Left hindlimb (tissue), 1 donor: ENCODE measurements at regions not wholly inside any gene's neighbourhood (a gene's known extent, or its start where the extent isn't known, plus 50 kb on each side); places are given as distances from the start of the nearest gene placed in this dataset.

ENCODE experiments used
- DNase-seq: peaks from one replicate; pipeline ENCODE4 v3.0.0-alpha.2; 2018

DNA sequence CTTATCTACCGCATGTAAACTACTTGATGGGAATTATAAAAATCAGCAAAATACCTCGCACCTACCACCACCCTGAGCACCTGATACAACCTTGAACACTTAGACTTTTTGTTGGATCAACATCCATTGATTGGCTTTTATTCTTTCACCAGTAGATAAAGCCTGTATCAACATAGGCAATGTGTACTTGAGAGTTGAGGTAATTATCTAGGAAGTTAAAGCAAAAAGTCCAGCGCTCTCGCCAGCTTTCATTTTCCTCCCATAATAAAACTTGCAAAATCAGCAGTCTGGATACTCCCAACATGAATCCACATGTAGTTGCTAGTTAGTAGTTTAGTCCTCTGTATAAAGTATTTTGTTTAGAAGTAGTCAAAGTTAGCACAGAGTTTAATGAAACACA, 132.0 kb upstream of the PRDM1 start:
- no peak for DNase-seq

DNA sequence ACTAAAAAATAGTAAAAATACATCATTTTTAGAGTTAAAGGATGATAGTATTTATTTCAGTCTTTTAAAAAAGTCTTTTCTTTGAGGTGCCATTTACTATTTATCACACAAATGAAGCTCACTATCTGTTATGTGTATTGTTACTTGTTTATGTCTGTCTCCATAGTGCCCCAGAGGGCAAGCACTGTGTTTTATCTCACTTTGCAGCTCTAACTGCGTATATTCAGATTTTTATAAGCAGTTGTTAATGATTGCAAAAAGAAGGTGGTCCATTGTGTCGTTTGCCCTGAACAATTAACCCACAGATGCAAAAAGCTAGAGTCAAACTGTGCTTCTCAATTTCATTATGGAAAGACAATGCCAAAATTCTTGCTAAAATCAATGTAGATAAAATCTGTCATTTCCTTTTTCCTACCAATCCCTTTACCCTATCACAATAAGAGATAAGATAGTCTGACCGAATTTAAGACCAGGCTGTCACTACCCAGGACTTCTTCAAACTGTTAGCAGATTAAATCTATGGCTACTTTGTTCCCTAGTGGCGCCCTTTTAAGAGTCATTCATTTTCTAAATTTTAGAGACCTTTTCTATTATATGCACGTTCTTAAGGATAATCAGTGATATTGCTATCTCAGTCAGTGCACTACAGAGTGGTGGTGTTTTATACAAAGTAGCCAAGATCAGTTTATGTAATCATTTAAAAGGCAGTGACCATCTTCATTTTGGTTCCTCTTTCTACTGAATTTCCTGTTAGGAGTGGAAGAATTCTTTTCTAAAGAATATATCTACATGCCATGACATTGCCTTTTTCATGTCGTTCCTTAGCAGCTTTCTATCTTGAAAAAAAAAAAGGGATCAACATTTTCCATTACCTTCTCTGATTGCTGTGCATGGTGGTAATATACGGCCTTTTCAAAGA, 133.1 kb upstream of the PRDM1 start:
- no peak for DNase-seq

DNA sequence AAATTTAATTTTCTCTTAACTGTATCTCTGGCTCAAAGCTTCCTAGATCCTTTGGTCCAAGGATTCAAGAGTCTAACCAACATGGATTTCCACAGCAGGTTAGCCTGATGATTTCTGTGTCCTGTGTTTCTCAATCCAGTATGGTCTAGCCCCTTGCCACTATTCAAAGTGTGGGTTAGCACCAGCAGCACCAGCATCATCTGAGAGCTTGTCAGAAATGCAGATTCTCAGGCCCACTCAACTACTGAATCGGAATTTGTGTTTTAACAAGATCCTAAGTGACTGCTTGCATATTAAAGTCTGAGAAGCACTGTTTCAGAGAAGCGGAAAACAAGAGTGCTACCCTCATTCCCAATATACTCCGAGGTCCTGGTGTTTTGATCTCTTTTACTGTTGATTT, 133.8 kb upstream of the PRDM1 start:
- DNase-seq, result no peak

DNA sequence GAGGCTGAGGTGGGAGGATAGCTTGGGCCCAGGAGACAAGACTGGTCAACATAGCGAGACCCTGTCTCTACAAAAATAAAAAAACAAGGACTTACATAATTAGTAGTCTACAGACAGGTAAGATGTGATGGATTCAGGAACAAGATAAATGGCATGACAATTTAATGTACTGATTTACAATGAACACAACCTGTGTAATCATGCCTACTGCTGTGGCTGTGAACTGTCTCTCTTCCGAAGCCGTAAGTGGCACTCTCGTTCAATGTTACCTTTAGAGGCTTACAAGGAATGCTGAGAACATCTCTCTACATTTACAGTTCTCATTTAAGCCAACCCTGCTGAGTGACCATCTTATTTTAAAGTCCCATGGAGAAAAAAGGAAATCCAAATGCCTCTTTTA, 134.8 kb upstream of the PRDM1 start:
- DNase-seq, result no peak

DNA sequence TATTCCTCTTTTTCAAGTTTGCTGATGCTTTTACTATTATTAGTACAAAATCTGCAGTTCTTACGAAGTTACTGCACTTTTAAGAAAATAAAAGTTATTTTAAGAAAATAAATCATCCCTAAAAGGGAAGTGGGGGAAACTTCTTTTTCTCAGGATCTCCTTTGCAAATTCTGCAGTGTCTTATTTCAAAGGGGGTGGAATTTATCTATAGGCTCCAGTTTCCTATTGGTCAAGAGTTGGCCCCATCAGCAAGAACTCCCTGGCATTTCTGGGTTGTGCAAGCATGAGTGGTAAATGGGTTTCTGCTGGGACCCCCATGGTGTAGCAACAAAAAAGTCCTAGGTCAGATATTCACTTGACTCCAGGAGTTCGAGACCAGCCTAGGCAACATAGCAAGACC, 136.3 kb upstream of the PRDM1 start:
- no peak for DNase-seq

DNA sequence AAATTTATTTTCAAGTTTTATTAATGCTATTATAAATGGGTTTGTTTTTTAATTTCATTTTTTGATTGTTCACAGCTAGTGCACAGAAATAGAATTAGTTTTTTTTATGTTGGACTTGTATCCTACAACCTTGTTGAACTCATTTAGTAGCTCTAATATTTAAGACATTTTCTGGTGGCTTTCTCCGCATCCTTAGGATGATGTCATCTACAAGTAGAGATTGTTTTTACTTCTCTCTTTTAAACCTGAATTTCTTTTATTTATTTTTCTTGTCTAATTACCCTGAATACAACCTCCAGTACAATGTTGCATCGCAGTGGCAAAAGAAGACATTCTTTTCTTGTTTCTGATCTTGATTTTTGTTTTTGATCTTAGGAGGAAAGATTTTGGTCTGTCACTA, 142.6 kb upstream of the PRDM1 start:
- DNase-seq, result no peak

DNA sequence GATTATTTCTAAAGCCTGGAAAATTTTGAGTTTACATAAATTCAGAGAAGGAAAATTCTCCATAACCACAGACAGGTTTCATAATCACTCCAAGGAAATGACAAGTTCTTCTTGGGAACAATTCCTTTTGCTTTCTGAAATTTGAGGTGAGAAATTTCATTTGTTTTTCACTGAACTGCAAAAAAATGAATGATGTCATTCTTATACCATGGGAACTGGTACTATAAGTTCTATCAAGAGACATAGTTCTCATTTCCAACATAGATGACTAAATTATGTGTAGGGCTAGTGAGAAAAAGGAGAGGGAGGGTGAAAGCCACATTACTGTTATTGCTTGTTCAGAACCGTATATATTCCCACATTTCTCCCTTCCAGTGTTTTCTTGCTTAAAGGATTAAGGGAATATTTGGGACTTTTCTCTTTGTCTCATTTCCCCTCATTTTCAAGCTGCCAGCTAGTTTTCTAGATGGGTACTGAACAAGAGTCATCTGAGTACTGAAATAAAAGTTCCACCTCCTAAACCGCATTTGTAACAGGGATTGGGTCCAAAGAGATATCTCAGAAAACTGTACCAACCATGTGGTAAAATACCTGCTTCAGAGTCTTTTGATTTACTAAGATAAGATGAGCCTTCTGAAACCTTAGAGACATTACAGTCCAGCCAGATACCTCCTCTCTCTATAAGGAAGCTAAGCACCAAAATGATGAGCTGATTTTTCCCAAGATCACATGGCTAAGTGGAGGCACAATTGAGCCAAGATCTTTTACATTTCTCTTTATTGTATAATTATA, 144.3 kb upstream of the PRDM1 start:
- DNase-seq, result no peak

DNA sequence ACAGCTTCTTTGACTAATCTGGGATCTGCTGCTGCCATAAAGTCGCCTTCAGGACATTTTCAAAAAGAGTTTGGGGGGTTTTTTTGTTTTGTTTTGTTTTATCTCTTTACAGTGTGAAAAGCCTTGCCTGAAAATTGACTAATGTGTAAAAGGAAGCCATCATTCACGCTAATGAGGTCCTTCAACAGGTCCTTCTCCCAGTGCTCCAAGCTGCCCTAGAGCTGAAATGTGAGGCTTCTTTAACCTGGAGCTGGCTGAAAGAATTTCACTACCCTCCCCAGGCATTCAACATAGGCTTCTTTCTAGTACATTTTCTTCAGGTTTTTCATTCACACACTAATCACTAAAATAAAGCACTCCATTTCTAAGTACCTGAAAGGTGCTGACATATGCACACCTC, 145.1 kb upstream of the PRDM1 start:
- DNase-seq, result no peak

DNA sequence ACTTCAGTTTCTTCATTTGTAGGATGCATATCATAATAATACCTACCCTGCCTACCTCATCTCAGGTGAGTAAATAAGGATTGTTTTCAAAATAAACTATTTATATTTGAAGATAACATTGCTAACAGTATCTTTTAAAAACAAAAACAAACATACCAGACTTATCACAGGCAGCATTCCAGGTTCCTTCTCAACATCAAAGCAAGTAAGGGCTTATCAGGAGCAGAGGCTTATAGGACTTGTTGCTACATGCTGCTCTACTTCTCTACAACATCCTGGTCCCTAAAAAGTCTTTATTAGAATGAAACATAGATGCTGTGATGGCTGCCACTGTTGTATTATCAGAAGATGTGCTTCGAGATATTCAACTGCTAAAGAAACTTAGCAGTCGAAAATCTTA, 149.2 kb upstream of the PRDM1 start:
- no peak for DNase-seq

DNA sequence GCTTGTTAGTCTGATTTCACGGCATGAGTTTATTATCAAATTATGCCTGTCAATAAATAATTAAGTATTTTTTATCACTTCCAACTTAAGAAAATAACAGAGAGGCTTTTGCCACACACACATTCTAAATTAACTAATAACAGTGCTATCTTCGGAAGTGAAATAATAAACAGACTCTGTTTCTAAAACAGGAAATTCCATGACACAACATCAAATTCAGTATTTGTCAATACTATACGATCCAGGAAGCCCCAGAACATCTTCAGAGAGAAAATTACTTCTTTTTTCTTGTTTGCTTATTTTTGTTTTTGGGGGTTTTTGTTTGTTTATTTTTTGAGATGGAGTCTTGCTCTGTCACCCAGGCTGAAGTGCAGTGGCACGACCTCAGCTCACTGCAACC, 150.7 kb upstream of the PRDM1 start:
- no peak for DNase-seq

DNA sequence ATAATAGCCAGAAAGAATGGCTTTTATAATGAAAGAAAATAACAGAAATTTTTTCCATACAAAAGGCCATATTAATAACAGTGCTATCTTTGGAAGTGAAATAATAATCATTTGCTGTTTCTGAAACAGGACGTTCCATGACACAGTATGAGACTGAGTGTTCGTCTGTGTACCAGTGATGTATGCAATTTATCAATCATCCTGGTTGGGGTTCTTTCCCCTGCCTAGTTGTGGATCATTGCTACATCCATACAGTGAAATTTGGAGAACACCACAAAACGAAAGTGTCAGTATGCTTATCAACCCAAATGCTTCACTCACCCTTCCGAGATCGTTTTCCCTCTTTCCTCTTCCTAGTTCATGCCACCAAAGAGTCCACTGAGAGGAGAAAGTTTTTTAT, 151.4 kb upstream of the PRDM1 start:
- no peak for DNase-seq

DNA sequence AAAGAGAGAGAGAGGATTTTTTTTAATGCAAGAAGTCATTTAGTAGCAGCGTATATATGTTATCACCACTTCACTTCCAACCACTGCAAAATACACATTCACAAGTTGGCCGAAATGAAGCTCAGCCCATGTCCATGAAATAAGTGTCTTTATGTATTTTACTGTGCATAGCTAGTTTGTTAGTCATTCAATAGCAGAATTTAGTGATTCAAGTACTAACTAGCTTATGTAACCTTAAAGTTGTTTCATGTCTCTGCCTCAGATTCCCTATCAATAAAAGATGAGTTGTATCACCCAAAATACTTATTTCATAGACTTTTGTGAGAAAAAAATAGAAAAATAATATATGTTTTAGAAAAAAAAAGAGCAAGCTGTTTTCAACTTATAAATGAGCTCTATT, 153.7 kb upstream of the PRDM1 start:
- no peak for DNase-seq

DNA sequence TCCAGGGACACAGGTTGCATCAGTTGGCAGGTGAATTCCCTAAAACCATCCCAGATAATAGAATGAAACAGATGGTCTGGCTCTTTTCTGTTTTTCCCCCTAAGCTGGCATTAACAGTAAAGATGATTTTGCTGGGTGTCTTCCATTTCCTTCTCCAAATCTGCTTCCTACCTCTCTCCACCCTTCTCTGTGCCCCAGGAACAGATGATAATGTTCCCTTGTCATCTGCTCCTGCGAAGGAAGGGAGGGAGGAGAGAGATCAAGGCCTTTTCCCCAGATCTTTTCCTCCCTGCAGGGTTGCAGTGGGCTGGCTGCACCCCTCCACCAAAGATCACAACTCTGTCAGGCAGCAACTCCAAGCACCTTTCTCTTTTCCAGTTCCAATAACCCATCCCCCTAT, 156.5 kb upstream of the PRDM1 start:
- DNase-seq, result no peak

DNA sequence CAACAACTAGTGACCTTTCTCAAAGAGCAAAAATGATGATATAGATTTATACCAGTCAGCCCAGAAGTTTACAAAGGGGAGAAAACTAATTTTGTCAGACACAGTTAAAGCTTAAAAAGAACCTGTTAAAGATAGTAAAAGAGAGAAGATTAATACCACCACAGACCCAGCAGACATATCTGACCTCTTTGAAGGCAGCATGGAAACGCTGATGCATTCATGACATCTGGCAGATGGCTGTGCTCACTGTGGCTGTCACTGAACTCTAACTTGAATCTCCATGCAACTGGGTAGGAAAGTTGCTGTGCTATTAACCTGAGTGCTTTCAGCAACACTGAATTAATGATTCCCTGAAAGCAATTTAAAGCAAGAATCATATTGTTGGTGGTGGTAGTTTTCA, 159.8 kb upstream of the PRDM1 start:
- DNase-seq, result no peak

DNA sequence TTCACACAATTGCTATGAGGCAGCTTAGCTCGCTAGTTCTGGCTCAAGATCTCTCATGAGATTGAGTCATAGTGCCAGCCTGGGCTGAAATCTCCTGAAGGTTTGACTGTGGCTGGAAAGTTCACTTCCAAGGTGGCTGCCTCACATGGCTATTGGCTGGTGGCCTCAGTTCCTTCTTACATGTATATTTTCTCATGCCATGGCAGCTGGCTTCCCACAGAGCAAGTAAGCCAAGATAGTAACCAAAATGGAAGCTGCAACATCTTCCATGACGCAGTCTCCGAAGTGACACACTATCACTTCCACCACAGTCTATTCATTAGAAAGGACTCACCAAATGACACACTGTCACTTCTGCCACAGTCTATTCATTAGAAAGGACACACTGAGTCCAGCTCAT, 160.4 kb upstream of the PRDM1 start:
- DNase-seq, result no peak

DNA sequence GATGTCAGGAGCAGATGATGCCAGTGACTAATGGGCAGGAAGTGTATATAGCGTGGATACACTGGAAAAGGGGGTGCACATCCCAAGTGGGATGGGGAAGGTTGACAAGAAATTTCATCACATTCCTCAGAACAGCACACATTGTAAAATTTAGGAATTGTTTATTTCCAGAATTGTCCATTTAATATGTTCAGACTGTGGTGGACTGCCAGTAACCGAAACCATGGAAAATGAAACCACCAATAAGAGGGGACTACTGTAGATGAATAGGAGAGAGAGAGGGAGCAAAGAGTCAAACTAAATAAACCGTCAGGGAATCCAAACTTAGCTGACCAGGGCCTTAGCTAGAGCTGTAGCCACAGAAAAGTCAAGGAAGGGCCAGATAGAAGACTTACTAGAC, 164.4 kb upstream of the PRDM1 start:
- no peak for DNase-seq

DNA sequence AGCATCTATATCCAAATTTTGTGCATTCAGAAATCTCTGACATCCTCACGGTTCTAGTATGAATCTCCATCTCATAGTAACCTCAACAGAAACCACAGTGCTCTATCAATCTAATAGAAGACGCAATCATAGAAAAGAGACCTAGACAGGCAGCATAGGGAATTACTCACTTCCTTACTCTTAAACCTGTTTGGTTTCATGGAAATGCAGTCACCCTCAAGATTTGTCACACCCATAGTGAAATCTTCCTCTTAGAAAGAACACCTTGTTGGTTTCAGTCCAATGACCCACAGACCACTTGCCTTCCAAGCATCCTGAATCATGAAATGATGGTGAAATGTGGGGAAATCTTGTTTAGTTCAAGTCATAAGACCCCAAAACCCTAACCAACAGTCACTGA, 166.1 kb upstream of the PRDM1 start:
- DNase-seq, result no peak

DNA sequence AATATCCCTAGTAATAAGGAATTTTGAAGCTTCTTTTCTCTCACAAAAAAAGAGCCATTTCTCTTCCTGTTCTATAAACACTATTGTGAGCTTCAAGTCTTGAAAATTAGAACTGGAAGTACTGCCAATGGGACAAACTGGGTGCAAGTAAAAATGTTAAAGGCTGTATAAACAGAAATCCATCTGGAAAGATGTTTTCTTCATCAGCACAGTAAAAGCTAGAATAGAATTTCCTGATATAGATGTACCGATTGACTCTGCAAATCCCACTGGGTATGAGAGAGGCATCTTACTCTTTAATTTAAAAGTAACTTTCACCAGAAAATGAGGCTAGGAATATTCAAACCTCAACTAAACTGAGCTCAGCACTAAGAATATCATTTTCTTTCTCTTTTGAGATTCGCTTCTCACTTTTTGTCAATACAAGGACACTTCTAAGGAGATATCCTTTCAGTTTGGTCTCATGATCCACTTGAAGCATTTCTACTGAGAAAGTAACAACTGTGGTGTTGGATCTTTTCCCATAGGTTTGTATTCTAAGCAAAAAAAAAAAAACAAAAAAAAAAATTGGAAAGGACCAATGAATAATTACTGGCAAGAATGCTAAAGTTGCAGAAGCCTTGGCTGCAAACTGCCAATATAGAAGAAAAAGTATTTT, 169.0 kb upstream of the PRDM1 start:
- no peak for DNase-seq

DNA sequence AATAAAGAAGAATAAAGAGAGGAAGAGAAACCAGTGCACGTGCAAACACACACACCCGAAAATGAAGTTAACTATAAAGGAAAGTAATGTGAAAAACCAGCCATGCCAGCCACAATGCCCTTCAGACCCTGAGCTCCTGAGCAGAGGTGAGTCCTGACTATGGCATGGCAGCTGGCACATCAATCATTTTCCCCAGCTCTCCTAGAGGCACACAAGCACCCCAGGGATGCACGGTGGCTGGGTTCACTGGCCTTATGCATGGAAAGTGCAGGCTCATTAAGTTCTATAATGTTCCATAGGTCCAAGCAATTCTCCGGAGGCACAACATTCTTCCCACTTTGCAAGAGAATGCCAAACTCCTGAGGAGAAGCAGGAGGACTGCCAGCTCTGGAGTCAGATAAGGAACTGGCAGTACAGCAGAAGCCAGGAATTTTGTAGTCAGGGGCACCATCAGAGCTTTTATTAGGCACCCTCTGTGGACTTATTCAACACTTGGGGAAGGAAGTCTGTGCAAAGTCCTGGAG, 175.0 kb upstream of the PRDM1 start:
- DNase-seq, result no peak

DNA sequence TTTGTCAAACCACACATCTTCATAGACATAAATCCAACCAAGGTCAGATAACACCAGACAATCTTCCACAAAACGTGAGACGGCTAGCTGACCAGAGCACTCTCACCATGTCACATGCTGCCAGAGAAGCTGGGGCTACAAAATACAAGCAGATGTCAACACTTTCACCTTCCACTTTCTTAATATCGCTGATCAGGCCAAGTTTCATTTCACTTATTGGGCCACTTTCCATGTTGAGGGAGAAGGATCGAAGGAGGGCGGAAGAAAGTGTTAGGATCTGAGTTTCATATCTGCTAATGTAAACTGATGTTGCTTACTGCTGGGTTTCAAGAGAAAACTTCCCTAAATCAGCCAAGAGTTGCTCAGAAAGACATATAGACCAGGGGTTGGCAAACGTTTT, 177.0 kb upstream of the PRDM1 start:
- DNase-seq, result no peak

DNA sequence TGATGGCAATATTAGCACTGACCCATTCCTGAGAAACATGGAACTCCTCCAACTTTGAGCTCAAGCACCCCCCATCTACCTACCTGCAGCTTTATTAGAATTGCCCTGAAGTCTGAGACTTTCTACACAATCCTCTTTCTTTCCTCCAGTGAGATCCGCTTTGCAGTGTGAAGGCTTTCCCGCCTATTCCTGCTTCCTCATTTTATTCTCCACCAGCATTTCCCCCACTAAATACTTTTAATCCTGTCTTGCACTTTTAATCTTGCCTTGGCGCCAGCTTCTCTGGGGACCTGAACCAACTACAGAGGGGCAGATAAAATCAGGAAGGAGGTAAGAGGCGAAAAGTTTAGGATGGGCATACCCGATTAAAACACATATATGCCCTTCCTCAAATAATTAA, 178.1 kb upstream of the PRDM1 start:
- no peak for DNase-seq

DNA sequence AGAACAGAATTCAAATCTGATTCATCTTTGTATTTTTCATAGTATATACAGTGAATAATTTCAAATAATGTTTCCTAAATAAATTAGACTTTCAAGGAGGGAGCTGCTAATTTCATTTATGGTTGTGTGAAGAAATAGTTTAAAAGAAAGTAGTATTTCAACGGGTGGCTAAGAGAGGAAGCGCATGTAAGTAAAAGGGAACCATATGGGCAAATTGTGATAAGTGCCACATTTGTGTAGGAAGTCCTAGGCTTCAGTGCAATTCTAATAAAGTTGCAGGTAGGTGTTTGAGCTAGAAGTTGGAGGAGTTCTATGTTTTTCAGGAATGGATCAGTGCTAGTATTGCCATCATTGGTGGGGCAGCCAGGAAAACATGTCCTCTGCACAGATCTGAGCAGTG, 178.8 kb upstream of the PRDM1 start:
- no peak for DNase-seq

DNA sequence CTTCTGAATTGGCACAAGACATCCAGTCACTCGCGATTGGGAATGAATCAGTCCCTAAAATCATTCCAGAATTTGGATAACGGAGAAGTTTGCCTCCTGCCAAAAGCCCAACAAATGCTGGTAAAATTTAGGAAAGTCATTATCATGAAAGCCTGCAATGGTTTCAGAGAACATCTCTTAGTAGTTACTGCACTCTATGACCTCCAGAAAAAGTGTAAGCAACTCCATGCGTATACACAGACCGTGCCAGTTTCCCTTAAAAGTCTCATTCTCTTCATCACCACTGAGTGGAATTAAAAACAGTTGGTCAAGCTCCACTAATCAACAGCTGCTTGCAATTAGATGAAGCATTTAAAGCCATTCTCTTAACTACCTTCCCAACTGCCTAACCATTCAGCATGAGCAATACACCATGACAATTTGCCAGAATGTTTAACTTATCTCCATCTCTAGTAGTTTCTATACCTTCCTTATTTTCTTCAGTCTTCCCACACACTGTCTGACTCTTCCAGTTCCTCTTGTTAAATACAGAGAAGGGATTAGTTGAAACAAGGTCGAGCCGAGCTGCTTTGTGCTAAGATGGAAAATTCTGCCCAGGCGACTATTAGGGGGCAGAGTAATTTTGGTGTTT, 183.6 kb upstream of the PRDM1 start:
- DNase-seq, result no peak
